DMS153 treated with DMSO at 0.1 percent for 48 hours (cell line): ENCODE measurements at regions not wholly inside any gene's neighbourhood (a gene's known extent, or its start where the extent isn't known, plus 50 kb on each side); places are given as distances from the start of the nearest gene placed in this dataset.

Experiments
- DNase-seq: peaks from one replicate; lab custom pipeline; 2025; ENCODE audit not compliant: unreplicated experiment; lab: John Stamatoyannopoulos, UW

DNA sequence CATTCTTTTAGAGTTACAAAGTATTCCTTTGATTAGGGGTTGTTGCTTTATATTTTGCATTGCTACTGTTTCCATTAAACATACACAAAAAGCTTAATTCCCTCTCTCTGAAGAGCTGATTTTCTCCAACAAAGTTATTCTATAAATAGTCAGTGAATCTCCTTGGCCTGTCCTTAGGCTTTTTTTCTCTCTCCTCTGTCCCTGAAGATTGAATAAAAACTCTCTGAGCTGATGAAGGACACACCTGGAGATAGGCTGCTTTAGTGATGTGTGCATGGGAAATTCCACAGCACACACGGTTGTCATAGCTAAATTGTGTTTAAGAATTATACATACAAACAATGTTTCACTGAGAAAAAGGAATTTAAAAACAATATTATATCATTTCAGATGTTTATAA is 90.5 kb upstream of the TMEM106B start:
- no peak for DNase-seq

DNA sequence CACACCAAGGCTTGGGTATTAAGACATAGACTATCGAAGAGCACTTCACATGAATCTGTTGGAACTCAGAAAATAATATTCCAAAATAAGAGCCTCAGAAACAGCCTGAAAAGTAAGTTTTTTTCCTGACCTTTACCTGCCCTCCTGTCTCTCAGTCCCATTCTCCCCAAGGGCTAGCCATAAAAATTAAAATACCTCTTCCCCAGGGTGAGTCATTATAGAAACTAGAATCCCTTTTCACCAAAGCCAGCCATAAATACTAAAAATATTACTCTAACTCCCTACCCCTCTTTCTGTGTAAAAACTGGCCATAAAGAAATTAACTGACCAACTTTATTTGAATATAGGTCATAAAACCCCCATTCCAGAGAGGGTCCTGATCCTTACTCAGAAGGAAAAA is 87.9 kb upstream of the TMEM106B start:
- DNase-seq: no peak

DNA sequence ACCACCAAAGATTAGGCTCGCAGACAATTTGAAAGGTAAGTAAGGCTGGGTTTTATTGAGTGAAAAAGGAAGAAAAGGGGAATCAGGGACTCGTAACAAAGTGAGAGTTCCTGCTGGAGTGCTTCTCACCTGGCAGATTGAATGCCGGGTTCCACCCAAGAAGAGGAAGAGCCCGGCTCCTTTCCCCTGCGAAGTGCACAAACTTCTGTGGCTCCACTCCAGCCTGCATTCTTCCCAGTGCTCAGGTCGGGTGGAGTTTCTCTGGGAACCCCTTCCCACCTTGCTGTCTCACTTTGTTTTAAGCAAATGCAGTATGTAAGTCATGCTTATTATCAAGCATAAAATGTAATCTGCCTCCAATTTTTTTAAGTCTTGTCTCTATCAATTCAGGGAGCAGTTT is 87.1 kb upstream of the TMEM106B start:
- DNase-seq: no peak

DNA sequence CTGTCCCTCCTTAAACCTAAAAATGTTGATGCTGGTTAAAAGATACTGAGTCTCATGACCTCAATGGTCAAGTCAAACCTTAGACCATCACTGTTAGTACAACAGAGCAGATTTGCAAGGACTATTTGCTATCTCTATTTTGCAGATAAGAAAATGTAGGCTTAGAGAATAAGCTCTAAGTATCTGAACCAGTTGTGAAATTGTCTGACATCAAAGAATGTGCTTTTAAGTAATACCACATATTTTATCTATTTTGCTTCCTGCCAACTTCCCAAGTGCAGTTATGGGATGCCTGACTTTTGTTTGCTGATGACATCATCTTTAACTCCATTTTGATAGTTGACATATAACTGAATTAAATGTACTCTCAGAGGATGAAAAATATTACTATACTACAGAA is 83.6 kb upstream of the TMEM106B start:
- no peak for DNase-seq

DNA sequence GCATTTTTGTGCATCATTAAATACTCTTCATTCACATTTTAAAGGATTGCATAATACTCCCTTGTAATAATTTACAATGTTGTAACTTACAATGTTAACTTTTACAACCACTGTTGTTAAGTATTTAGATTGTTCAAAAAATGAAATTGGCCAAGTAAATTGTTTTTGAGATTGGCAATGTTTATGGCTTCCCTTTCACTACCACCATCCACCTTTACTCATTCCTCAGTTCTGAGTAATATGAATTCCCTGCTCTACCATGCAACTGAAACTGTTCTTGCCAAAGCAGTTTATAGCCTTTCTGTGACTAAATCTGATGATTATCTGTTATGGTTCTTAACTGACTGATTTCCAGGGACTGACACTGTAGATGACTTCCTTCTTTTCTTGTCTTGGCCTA is 80.5 kb upstream of the TMEM106B start:
- no peak for DNase-seq

DNA sequence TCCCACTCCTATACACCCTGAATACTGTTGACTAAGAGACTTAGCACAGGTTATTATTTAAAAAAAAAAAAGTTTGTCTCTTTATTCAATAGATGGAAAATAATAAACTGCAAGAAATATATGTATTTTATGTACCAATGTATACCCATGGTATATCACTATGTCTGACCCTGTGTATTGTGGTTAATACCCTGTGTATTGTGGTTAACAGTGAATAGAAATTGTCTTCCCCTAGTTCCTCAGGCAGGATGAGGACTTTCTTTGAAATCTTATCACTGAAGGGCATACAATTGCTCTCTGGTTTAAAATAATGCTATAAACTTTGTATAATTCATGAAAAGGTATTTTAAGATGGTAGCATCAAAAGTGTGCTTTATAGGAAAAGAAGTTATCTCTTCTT is 80.0 kb upstream of the TMEM106B start:
- DNase-seq: no peak

DNA sequence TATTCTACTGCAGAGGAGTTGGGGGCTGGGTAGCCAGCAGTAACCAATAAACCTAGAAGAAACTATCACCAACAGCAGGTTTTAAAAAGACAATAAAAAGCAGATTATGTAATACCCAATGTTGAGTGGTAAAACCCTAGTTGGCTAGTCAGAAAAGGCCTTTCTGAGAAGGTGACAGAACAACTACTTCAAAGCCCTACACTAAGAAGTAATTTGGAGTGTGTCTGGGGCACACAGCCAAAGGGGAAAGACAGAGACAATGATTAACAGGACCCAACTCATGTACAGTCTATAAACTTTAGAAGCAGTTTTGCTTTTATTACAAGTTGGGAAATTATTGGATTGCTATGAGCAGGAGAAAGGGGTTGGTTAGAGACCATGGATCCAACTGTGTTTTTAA is 77.2 kb upstream of the TMEM106B start:
- DNase-seq: no peak

DNA sequence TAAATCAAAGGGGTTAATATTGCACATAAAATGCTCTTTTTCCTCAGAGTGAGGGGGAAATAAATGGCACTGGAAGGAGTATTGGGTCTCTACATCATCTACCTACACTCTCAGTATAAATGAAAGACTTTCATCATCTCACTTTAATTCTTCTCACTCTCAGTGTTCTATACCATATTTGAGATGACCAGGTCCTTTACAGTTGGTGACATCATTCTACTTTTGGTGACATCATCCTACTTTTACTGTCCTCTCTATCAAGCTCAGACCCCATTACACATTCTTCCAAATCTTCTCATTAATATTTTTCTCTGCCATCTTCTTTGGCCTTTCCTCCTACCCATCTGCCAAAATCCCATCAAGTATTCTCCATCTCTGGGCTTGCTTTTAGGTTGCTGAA is 74.6 kb upstream of the TMEM106B start:
- no peak for DNase-seq

DNA sequence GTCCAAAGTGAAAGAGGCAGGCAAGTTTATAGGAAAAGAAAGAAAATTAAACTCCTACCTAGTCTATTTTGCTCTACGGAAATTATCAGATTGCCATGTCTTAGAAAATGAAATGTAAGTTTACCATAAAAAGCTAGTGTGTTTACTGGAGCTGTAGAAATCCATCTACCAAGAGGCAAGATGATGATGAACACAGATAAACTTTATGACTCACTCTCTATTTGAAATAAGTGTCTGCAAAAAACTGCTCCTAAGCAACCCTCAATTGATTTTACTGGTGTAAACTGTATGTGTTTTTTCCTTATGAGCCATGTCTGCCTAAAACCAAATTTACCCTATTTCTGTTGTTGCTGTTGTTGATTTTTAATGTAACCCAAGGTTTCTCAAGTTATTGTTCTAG is 73.8 kb upstream of the TMEM106B start:
- DNase-seq: no peak

DNA sequence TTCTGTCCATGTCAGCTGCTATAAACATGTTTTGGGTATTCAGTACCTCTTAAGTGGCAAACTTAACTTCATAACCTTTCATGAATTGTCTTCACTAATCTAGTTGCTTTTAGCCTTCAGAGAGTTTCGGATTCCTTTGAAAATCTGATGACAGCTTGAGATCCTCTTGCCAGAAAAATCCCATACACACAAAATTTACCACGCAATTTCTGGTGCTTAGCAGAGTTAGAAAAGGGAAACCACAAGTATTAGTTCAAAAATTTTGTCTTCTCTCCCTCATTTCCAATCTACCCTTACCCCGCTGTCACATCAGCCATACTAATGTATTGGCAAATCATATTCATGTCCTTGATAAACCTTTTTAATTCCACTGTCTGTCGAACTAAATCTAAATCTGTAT is 72.7 kb upstream of the TMEM106B start:
- no peak for DNase-seq

DNA sequence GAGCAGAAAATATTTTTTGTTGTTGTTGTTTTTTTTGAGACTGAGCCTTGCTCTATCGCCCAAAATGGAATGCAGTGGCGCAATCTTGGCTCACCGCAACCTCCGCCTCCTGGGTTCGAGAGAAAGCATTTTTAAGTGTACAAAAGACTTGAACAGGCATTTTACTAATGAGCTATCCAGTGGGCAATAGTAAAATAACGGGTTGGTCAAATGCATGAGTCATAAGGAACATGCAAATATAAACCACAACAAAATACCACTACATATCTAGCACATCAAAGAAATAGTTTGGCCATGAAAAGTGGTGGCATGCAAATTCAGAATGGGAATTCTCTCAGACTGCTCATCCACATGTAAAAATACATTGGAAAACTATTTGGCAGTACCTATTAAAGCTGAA is 71.7 kb upstream of the TMEM106B start:
- no peak for DNase-seq

DNA sequence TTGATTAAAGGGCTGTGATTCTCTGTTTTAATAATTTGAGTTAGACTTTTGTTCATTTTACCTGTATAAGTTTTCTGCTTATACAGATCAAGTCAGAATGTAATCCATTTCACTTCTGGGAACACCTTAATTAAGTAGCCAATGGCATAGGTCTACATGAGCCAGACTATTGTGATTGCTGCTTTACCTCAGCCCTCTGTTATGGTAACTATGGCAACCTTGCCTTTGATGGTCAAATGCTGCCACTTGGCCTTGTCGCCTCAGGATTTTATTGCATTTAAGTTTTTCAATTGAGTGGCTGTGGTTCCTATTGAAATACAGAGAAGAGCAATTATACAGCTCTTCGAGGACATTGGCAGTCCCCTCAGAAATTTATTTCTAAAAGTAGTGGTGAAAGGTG is 64.3 kb upstream of the TMEM106B start:
- no peak for DNase-seq

DNA sequence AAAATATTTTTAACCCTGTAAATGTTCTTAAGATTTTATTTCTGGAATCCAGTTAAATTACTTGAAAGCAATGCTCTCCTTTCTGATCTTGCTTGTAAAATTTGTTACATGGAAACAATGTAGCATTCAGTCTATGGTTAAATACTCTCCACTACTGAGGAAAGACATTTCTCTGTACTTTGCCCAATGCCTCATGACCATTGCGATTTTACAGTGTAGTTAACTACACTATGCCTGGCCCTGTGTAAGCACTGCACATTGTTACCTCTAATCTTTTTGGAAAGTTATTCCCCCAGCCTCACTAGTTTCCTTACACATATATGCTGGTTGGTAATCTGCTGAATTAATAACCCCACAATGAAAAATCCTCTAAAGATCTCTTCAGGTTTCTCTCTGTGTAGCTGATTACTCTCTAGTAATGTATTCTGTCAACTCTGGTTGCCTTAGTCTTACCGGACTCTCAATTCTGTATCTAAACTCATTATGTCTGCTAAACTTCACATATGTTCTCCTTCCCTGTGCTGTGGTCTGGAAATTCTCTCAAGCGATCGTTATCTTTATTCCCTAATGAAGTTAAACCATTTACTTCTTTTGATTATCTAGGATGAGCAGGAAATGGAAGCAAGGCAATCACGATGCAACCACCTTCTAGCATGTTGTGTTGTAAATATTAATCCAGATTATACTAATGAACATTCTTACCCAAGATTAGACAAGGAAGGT is 58.7 kb upstream of the TMEM106B start:
- DNase-seq: no peak

DNA sequence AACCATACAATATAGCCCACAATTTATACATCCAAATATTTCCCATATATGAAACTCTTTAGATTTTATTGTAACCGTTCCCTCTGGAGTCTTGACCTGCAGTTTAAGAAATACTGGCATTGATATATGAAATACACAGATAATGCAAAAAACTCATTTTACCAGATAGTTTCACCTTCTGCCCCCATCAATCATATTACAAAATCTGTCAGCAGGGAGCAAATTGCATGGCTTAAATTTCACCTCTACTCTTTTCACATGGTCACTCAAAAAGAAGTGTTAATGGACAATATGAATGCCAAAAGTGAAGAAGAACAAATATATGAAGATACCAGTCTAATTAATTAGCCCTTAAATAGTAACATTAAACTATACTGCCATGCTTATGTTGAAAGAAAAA is 57.0 kb upstream of the TMEM106B start:
- no peak for DNase-seq

DNA sequence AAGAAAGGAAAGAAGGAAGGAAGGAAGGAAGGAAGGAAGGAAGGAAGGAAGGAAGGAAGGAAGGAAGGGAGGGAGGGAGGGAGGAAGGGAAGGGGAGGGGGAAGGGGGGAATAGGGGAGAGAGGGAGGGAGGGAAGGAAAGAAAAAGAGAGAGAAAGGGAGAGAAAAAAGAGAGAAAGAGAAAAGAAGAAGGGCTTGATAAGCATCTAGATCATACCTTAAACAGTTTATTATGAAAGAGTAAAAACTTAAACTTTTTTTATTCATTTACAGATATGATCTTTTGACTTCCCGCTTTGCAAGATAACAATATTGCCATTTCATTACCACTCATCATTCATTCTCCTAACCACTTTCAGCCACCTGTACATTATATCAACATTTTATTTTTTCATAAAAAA is 53.6 kb upstream of the TMEM106B start:
- no peak for DNase-seq

DNA sequence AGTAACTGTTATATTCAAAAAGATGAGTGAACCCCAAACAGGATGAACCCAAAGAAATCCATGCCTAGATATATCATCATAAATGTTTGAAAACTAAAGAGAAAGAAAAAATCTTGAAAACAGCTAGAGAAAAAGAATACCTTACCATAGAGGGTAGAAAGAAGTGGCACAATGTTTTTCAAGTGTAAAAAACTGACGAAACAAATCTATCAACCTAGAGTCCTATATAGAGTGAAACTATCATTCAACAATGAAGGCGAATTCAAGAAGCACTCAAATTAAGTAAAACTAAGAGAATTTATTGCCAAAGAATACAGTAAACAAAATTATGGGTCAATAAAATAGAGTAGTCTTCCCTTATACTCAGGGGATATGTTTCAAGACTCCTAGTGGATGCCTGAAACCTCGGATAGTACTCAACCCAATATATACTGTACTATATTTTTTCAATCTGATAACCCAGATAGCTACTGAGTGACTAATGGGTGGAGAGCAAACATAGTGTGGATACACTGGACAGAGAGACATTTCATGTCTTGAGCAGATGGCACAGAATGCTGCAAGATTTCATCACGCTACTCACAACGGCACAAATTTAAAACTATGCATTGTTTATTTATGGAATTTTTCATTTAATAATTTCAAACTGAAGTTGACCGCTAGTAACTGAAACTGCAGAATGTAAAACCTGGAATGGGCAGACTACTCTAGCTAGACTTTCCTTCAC is 52.6 kb upstream of the TMEM106B start:
- no peak for DNase-seq

DNA sequence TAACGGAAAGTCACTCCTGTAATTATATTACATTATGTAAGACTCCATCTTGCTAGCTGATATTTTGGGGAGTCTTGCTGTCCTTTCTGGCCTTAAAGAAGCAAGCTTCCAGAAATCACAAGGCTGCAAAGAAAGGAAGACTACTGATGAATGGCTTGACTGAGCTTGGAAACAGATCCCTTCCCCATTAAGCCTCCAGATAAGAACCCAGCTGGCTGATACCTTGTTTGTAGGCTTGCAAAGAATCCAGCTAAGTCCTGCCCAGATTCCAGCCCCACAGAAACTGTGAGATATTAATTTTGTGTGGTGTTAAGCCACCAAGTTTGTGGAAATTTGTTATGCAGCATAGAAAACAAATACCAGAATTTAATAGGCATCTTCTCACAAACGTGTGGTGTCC is 49.9 kb upstream of the TMEM106B start:
- DNase-seq: no peak
